Prostate gland (tissue), 2 donors: ENCODE measurements at regions not wholly inside any gene's neighbourhood (a gene's known extent, or its start where the extent isn't known, plus 50 kb on each side); places are given as distances from the start of the nearest gene placed in this dataset.
A peak's percentile ranks its signal among the peaks of the same experiment; 100 is the strongest.

Experiments
- DNase-seq: peaks from one replicate; pipeline ENCODE4 v3.0.0-alpha.2; 2019; ENCODE audit warnings: low spot score
- H3K27ac ChIP-seq, 2 donors: fragments of 200-600 bp; sonication (generic); 2 replicates each; pipeline ENCODE4 v1.5.1; 2017 to 2019
- H3K27me3 ChIP-seq: fragments of 200-600 bp; sonication (generic); replicated peaks from 2 replicates; pipeline ENCODE4 v1.5.1; 2019; ENCODE audit not compliant: insufficient read depth
- H3K36me3 ChIP-seq, 2 donors: fragments of 200-600 bp; sonication (generic); 1 replicate in 1 of 2; 2 replicates in 1 of 2; pipeline versions ENCODE4 v1.5.1 to v1.8.1; 2017 to 2019
- H3K4me1 ChIP-seq: fragments of 200-600 bp; sonication (generic); replicated peaks from 2 replicates; pipeline ENCODE4 v1.5.1; 2019
- H3K4me3 ChIP-seq, 2 donors: fragments of 200-600 bp; sonication (generic); 2 replicates each; pipeline ENCODE4 v1.5.1; 2017 to 2019
- H3K9me3 ChIP-seq: fragments of 200-600 bp; sonication (generic); 2 replicates; pipeline ENCODE4 v1.5.1; 2017
- CTCF ChIP-seq, 4 experiments: fragments of 200-600 bp in 2 of 4; fragments of 450-650 bp in 2 of 4; sonication (generic) in 2 of 4; IDR thresholded peaks; 1 replicate in 3 of 4; 2 replicates in 1 of 4; pipeline ENCODE4 v1.5.1; 2016 to 2019; ENCODE audit warnings: antibody characterized with exemption in 4 of 4, mild to moderate bottlenecking in 2 of 4, moderate library complexity in 2 of 4
- POLR2A ChIP-seq: fragments of 450-650 bp; IDR thresholded peaks from one replicate; pipeline ENCODE4 v1.6.1; 2016; ENCODE audit warnings: antibody characterized with exemption, mild to moderate bottlenecking
- POLR2AphosphoS5 ChIP-seq: sonication (generic); formaldehyde crosslinking; IDR thresholded peaks from one replicate; pipeline ENCODE4 v1.6.1; 2017; ENCODE audit warnings: antibody characterized with exemption
- WGBS: methylation state at CpG from one replicate; pipeline ENCODE4 v1.1.5; 2018; 5-methylcytosine and 5-hydroxymethylcytosine counted together
- intact Hi-C: fragments of 100-400 bp; cut with DNase I; formaldehyde crosslinking; loops from one replicate; pipeline ENCODE4 v1.14.2; 2022

GRCh38 chr10:52906046-52906445 lies 133.5 kb upstream of the MBL2 start:
- Histone ChIP-seq H3K4me1 (no peaks in the 10 kb centered on the region), H3K4me3 (no peak overlapping the region), H3K27me3 (no peaks in the 10 kb centered on the region), H3K36me3 (no peaks in the 10 kb centered on the region), H3K27ac (no peak overlapping the region), H3K9me3 (no peaks in the 10 kb centered on the region)
- no peak for DNase-seq
- 94% methylated on average over 1 of the region's 1 CpG for WGBS
- intact Hi-C loops = no loop called here
- TF ChIP-seq POLR2AphosphoS5 (no peak), POLR2A (no peak), CTCF (IDR thresholded peaks at IDR 0.05) (no peak)

- no peaks in the 10 kb centered on the region for H3K27me3 ChIP-seq
- 75% methylated on average over 3 of the region's 3 CpGs for WGBS
- H3K9me3 ChIP-seq = no peaks in the 10 kb centered on the region
- no peak overlapping the region for H3K27ac ChIP-seq
- H3K36me3 ChIP-seq = no peaks in the 10 kb centered on the region
- H3K4me1 ChIP-seq = no peaks in the 10 kb centered on the region
- no peak overlapping the region for H3K4me3 ChIP-seq
- TF ChIP-seq CTCF (IDR thresholded peaks at IDR 0.05) (no peak), POLR2A (no peak), POLR2AphosphoS5 (no peak)
- no peak for DNase-seq
- intact Hi-C loops = no loop called here
These were observed 130.9 kb upstream of the MBL2 start for GRCh38 chr10:52903397-52903938.

GRCh38 chr10:52900593-52900992 lies 128.0 kb upstream of the MBL2 start:
- WGBS = 32% methylated on average over 2 of the region's 2 CpGs
- Histone ChIP-seq H3K27me3 (no peaks in the 10 kb centered on the region), H3K4me3 (no peak overlapping the region), H3K4me1 (no peaks in the 10 kb centered on the region), H3K27ac (no peak overlapping the region), H3K36me3 (no peaks in the 10 kb centered on the region), H3K9me3 (no peaks in the 10 kb centered on the region)
- no peak for TF ChIP-seq POLR2AphosphoS5
- TF ChIP-seq POLR2A = no peak
- TF ChIP-seq CTCF (IDR thresholded peaks at IDR 0.05) = no peak
- DNase-seq = no peak
- intact Hi-C loops = no loop called here

GRCh38 chr10:52897162-52897561 lies 124.6 kb upstream of the MBL2 start:
- intact Hi-C loops = no loop called here
- no peak for DNase-seq
- H3K27ac ChIP-seq = no peak overlapping the region
- no peaks in the 10 kb centered on the region for H3K36me3 ChIP-seq
- H3K4me1 ChIP-seq = no peaks in the 10 kb centered on the region
- no peaks in the 10 kb centered on the region for H3K9me3 ChIP-seq
- TF ChIP-seq POLR2AphosphoS5 (no peak), POLR2A (no peak), CTCF (IDR thresholded peaks at IDR 0.05) (no peak)
- no peaks in the 10 kb centered on the region for H3K27me3 ChIP-seq
- H3K4me3 ChIP-seq = no peak overlapping the region

- Histone ChIP-seq H3K27me3 (no peaks in the 10 kb centered on the region), H3K4me1 (no peaks in the 10 kb centered on the region), H3K4me3 (no peak overlapping the region), H3K27ac (no peak overlapping the region), H3K36me3 (no peaks in the 10 kb centered on the region), H3K9me3 (no peaks in the 10 kb centered on the region)
- intact Hi-C loops = no loop called here
- TF ChIP-seq POLR2AphosphoS5 (peak; percentile 23), POLR2A (no peak)
- peak; percentile 21 for DNase-seq
These were observed 122.5 kb upstream of the MBL2 start for GRCh38 chr10:52895059-52895458.
